H1 (cell line): ENCODE measurements at regions not wholly inside any gene's neighbourhood (a gene's known extent, or its start where the extent isn't known, plus 50 kb on each side); places are given as distances from the start of the nearest gene placed in this dataset.

ENCODE experiments used
- CTCF ChIA-PET: fragments of 300-600 bp; sonication (Branson Sonifier 250); formaldehyde crosslinking; loops from one replicate; lab custom pipeline; 2021; ENCODE audit not compliant: partially characterized antibody; lab: Charles Lee
- POLR2A ChIA-PET: fragments of 300-600 bp; sonication (Branson Sonifier 250); formaldehyde crosslinking; loops from one replicate; lab custom pipeline; 2021; ENCODE audit warnings: inconsistent platforms; ENCODE audit not compliant: partially characterized antibody; lab: Charles Lee
- DNase-seq, 2 experiments: peaks; one replicate each; pipeline versions ENCODE4 v3.0.0 to v3.0.0-alpha.2; 2010 to 2022; ENCODE audit warnings: low spot score in 2 of 2, low read depth in 1 of 2, mixed read lengths in 1 of 2
- FAIRE-seq: peaks from 2 replicates; lab custom pipeline; 2011; peaks lifted over from hg19 to GRCh38; lab: Jason Lieb, UNC
- H2AFZ ChIP-seq: 2 replicates; pipeline ENCODE4 v1.8.1; 2012; ENCODE audit warnings: low read length, inconsistent platforms
- H2AK5ac ChIP-seq: 2 replicates; pipeline ENCODE4 v1.6.1; 2013; ENCODE audit warnings: low read depth, low read length
- H2BK120ac ChIP-seq: replicated peaks from 2 replicates; pipeline ENCODE3; 2013; ENCODE audit warnings: low read depth, low read length, inconsistent platforms
- H2BK12ac ChIP-seq: 2 replicates; pipeline ENCODE4 v1.6.1; 2013; ENCODE audit warnings: low read depth, low read length
- H2BK15ac ChIP-seq: 2 replicates; pipeline ENCODE4 v1.6.1; 2013; ENCODE audit warnings: low read length
- H2BK20ac ChIP-seq: 2 replicates; pipeline ENCODE4 v1.6.1; 2013; ENCODE audit warnings: low read length
- H2BK5ac ChIP-seq: 2 replicates; pipeline ENCODE4 v1.6.1; 2013; ENCODE audit warnings: low read depth, low read length
- H3K14ac ChIP-seq: 2 replicates; pipeline ENCODE4 v1.6.1; 2013; ENCODE audit warnings: inconsistent platforms; ENCODE audit not compliant: insufficient read length
- H3K18ac ChIP-seq: 2 replicates; pipeline ENCODE4 v1.6.1; 2013; ENCODE audit warnings: low read length; ENCODE audit errors: extremely low read depth
- H3K23ac ChIP-seq: 2 replicates; pipeline ENCODE4 v1.6.1; 2013; ENCODE audit warnings: inconsistent platforms; ENCODE audit not compliant: insufficient read length
- H3K23me2 ChIP-seq: 2 replicates; pipeline ENCODE4 v1.6.1; 2013; ENCODE audit warnings: low read depth, low read length
- H3K27ac ChIP-seq: 2 replicates; pipeline ENCODE4 v1.6.1; 2011; ENCODE audit warnings: low read depth, low read length, inconsistent platforms
- H3K27me3 ChIP-seq, 4 experiments: replicated peaks in 1 of 4; 1 replicate in 1 of 4; 2 replicates in 3 of 4; pipeline versions ENCODE4 v1.6.1 to v1.8.1; 2011 to 2013; ENCODE audit warnings: low read length in 3 of 4, mild to moderate bottlenecking in 3 of 4, inconsistent platforms in 2 of 4, mixed read lengths in 2 of 4, moderate library complexity in 1 of 4; ENCODE audit not compliant: control insufficient read depth in 3 of 4, insufficient read depth in 3 of 4; ENCODE audit errors: extremely low read depth in 1 of 4
- H3K36me3 ChIP-seq, 4 experiments: 2 replicates each; pipeline versions ENCODE4 v1.6.1 to v1.8.1; 2011 to 2013; ENCODE audit warnings: mild to moderate bottlenecking in 4 of 4, low read length in 3 of 4, moderate library complexity in 2 of 4, control low read depth in 1 of 4, inconsistent platforms in 1 of 4; ENCODE audit not compliant: insufficient read depth in 4 of 4, control insufficient read depth in 2 of 4
- H3K4ac ChIP-seq: replicated peaks from 2 replicates; pipeline ENCODE3; 2013; ENCODE audit warnings: low read length, low read depth, mixed read lengths, inconsistent platforms; ENCODE audit not compliant: insufficient read length
- H3K4me1 ChIP-seq, 4 experiments: replicated peaks in 1 of 4; 1 replicate in 1 of 4; 2 replicates in 3 of 4; pipeline versions ENCODE4 v1.6.1 to v1.8.1; 2011 to 2013; ENCODE audit warnings: low read length in 3 of 4, inconsistent platforms in 2 of 4, mixed read lengths in 1 of 4; ENCODE audit not compliant: insufficient read depth in 4 of 4, control insufficient read depth in 3 of 4
- H3K4me2 ChIP-seq, 2 experiments: 2 replicates each; pipeline versions ENCODE4 v1.6.1 to v1.8.1; 2011 to 2013; ENCODE audit warnings: low read depth in 2 of 2, low read length in 2 of 2, control low read depth in 1 of 2, inconsistent platforms in 1 of 2, mild to moderate bottlenecking in 1 of 2; ENCODE audit not compliant: insufficient read depth in 1 of 2
- H3K4me3 ChIP-seq, 4 experiments: fragments of 200-600, 300-600 bp in 1 of 4; sonication (generic), shearing (Covaris generic), sonication (Bioruptor Twin) in 1 of 4; 2 replicates each; pipeline versions ENCODE4 v1.5.1 to v1.8.1; 2011 to 2016; ENCODE audit warnings: low read length in 4 of 4, low read depth in 3 of 4, control low read depth in 2 of 4, inconsistent platforms in 2 of 4, mild to moderate bottlenecking in 2 of 4, mixed read lengths in 1 of 4, moderate library complexity in 1 of 4; ENCODE audit not compliant: insufficient read depth in 2 of 4; ENCODE audit errors: extremely low read depth in 1 of 4
- H3K56ac ChIP-seq: replicated peaks from 2 replicates; pipeline ENCODE3; 2013; ENCODE audit warnings: low read depth, mild to moderate bottlenecking, mixed read lengths, low read length, inconsistent platforms; ENCODE audit not compliant: insufficient read length
- H3K79me1 ChIP-seq: 2 replicates; pipeline ENCODE4 v1.6.1; 2013; ENCODE audit warnings: low read depth, low read length, control low read depth
- H3K79me2 ChIP-seq, 2 experiments: 2 replicates each; pipeline versions ENCODE4 v1.6.1 to v1.8.1; 2012 to 2013; ENCODE audit warnings: low read length in 2 of 2, mild to moderate bottlenecking in 2 of 2, inconsistent platforms in 1 of 2; ENCODE audit not compliant: insufficient read depth in 2 of 2, control insufficient read depth in 1 of 2
- H3K9ac ChIP-seq, 4 experiments: replicated peaks in 1 of 4; 1 replicate in 1 of 4; 2 replicates in 3 of 4; pipeline versions ENCODE4 v1.6.1 to v1.8.1; 2011 to 2013; ENCODE audit warnings: low read depth in 3 of 4, low read length in 3 of 4, control low read depth in 2 of 4, mild to moderate bottlenecking in 2 of 4, moderate library complexity in 2 of 4, inconsistent platforms in 1 of 4; ENCODE audit errors: extremely low read depth in 1 of 4
- H3K9me3 ChIP-seq, 2 experiments: 2 replicates each; pipeline versions ENCODE4 v1.6.1 to v1.8.1; 2012 to 2013; ENCODE audit warnings: mild to moderate bottlenecking in 2 of 2, moderate library complexity in 2 of 2, control low read depth in 1 of 2, inconsistent platforms in 1 of 2, low read depth in 1 of 2, low read length in 1 of 2, mixed read lengths in 1 of 2; ENCODE audit not compliant: insufficient read depth in 2 of 2
- H4K20me1 ChIP-seq, 2 experiments: replicated peaks in 1 of 2; 2 replicates each; pipeline versions ENCODE3 to v1.8.1; 2011 to 2013; ENCODE audit warnings: inconsistent platforms in 2 of 2, low read length in 2 of 2, mild to moderate bottlenecking in 1 of 2; ENCODE audit not compliant: insufficient read depth in 2 of 2, control insufficient read depth in 1 of 2
- H4K5ac ChIP-seq: 2 replicates; pipeline ENCODE4 v1.6.1; 2013; ENCODE audit warnings: low read length, low read depth, mixed read lengths, inconsistent platforms; ENCODE audit not compliant: insufficient read length
- H4K8ac ChIP-seq: 2 replicates; pipeline ENCODE4 v1.8.0; 2013; ENCODE audit warnings: mild to moderate bottlenecking, moderate library complexity, low read length, inconsistent platforms; ENCODE audit not compliant: insufficient read depth; ENCODE audit errors: extremely low read depth
- H4K91ac ChIP-seq: replicated peaks from 2 replicates; pipeline ENCODE3; 2013; ENCODE audit warnings: low read length, mixed read lengths, inconsistent platforms; ENCODE audit not compliant: insufficient read length
- BCL11A ChIP-seq, 2 experiments: IDR thresholded peaks; one replicate each; pipeline ENCODE4 v1.6.1; 2011; ENCODE audit warnings: low read depth in 2 of 2, low read length in 2 of 2, mild to moderate bottlenecking in 2 of 2
- EGR1 ChIP-seq: IDR thresholded peaks from 2 replicates; pipeline ENCODE4 v1.6.1; 2011; ENCODE audit warnings: low read depth, low read length, borderline replicate concordance
- MAX ChIP-seq: IDR thresholded peaks from 2 replicates; pipeline ENCODE4 v1.6.1; 2012; ENCODE audit warnings: inconsistent platforms
- POLR2A ChIP-seq, 2 experiments: IDR thresholded peaks; 1 replicate in 1 of 2; 2 replicates in 1 of 2; pipeline ENCODE4 v1.6.1; 2011; ENCODE audit warnings: low read depth in 2 of 2, low read length in 2 of 2, mild to moderate bottlenecking in 2 of 2; ENCODE audit errors: control extremely low read depth in 1 of 2
- SAP30 ChIP-seq: fragments of 300-600 bp; sonication (generic); IDR thresholded peaks from 2 replicates; pipeline ENCODE4 v1.7.1; 2012; ENCODE audit warnings: low read length, moderate library complexity, mild to moderate bottlenecking, inconsistent platforms; ENCODE audit not compliant: insufficient read depth, insufficient replicate concordance
- WGBS, 2 experiments: shearing (Covaris generic) in 1 of 2; methylation state at CpG; one replicate each; pipeline versions ENCODE4 v1.1.6 to v1.1.7; 2013 to 2015; ENCODE audit warnings: low lambda C conversion rate in 2 of 2, mixed read lengths in 2 of 2, inconsistent platforms in 1 of 2, low coverage in 1 of 2, missing lambda C conversion rate in 1 of 2; ENCODE audit not compliant: insufficient replicate concordance in 2 of 2, insufficient coverage in 1 of 2, insufficient read length in 1 of 2; ENCODE audit errors: extremely low coverage in 1 of 2, missing lambda C conversion rate in 1 of 2; 5-methylcytosine and 5-hydroxymethylcytosine counted together

GRCh38 chr16:13833515-13833914, 86.4 kb upstream of the ERCC4 start:
- H2AK5ac ChIP-seq, result no peak overlapping the region
- H3K79me1 ChIP-seq, result no peaks in the 10 kb centered on the region
- H2AFZ ChIP-seq, result no peak overlapping the region
- H3K4me2 ChIP-seq, result no peak overlapping the region
- no peak for FAIRE-seq
- H4K8ac ChIP-seq, result no peak overlapping the region
- peaks cover 0 to 7% (median 1%) of the 10 kb centered on the region in 4 experiments; a peak in 3 of 7 replicates for H3K4me1 ChIP-seq
- H3K23me2 ChIP-seq, result no peaks in the 10 kb centered on the region
- no peak overlapping the region for H2BK20ac ChIP-seq
- H3K79me2 ChIP-seq, result no peaks in the 10 kb centered on the region
- no peak overlapping the region for H3K27ac ChIP-seq
- no peak overlapping the region for H3K9ac ChIP-seq
- ChIA-PET POLR2A (no interaction called here), CTCF (no interaction called here)
- H3K14ac ChIP-seq, result no peak overlapping the region
- H3K4me3 ChIP-seq, result no peak overlapping the region
- no peak overlapping the region for H4K91ac ChIP-seq
- no peak overlapping the region for H2BK5ac ChIP-seq
- H2BK120ac ChIP-seq, result no peak overlapping the region
- no peaks in the 10 kb centered on the region for H3K27me3 ChIP-seq
- H3K23ac ChIP-seq, result no peak overlapping the region
- no peak overlapping the region for H4K5ac ChIP-seq
- H3K56ac ChIP-seq, result no peak overlapping the region
- H3K18ac ChIP-seq, result no peak overlapping the region
- WGBS, 2 experiments, result 89% methylated on average over 2 of the region's 2 CpGs; no CpG with 5 or more reads in 1 of the 2 experiments
- H3K9me3 ChIP-seq, result no peaks in the 10 kb centered on the region
- no peak for DNase-seq
- H4K20me1 ChIP-seq, result no peaks in the 10 kb centered on the region
- no peak overlapping the region for H2BK15ac ChIP-seq
- no peaks in the 10 kb centered on the region for H3K36me3 ChIP-seq
- no peak overlapping the region for H2BK12ac ChIP-seq
- H3K4ac ChIP-seq, result no peak overlapping the region
- TF ChIP-seq EGR1 (no peak), BCL11A (IDR thresholded peaks at IDR 0.05; ENCODE audit: low read depth in 2 of 2, low read length in 2 of 2) (no peak), POLR2A (IDR thresholded peaks at IDR 0.05; ENCODE audit: control extremely low read depth in 1 of 2, low read depth in 2 of 2, low read length in 2 of 2) (no peak), SAP30 (no peak), MAX (no peak)
